DMS114 treated with DMSO at 0.1 percent for 48 hours (cell line): ENCODE measurements at regions not wholly inside any gene's neighbourhood (a gene's known extent, or its start where the extent isn't known, plus 50 kb on each side); places are given as distances from the start of the nearest gene placed in this dataset.
"Not testable (repeated sequence)": the region's sequence is repeated elsewhere in the genome, so short reads cannot be mapped to it uniquely, and the experiment has no call there.

Experiments
- DNase-seq: peaks from one replicate; lab custom pipeline; 2025; ENCODE audit not compliant: unreplicated experiment; lab: John Stamatoyannopoulos, UW

DNA sequence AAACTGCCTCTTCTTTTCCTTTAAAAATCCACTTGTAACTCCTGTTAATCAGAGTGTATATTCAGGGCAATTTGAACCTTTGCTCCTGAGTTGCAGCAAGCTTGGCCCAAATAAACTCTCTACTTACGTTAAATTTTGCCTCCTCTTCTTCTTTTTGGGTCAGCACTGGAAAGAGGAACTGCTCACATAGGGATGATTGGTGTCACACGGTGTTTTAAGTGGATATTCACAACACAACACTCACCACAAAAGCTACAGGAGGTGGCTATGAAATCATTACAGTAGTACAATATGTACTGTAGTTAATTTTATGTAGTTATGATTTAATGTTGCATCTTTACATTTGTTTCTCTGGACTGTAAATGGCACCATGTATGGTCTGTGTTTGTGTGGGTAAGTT, 96.8 kb upstream of the DOCK9 start:
- no peak for DNase-seq

GRCh38 chr13:99075268-99076191, 97.7 kb upstream of the DOCK9 start:
- no peak for DNase-seq

DNA sequence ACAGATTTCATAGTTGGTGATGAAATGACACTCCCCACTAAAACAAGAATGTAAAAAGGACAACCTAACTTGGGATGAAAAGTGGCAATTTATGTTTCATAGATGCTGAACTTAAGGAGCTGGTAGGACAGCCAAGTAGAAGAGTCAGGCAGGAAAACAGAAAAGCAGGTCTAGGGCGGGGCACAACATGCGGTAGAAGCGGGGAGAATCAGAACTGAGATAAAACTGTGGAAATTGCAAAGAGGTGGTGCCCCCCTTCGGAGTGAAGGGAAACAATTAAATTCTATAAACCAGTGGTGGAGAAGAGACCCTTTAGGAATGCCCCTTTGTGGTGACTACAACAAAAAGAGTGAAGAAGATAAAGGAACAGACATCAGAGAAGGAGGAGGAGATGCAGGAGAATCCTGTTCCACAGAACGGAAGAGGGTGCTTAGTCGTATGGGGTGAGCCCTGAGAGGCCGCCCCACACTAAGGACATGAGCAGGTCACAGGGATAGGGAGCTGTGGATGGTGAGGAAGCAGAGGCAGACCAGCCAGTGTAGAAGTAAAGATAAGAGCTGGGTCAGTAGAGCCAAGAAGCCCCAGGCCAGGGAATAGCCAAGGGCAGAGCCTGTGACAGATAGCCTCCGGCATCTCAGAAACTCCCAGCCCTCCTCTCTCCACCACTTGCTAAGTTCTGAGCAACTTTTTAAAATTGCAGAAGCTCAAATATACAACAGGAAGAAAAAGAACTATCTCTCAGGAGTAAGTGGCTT, 100.3 kb upstream of the DOCK9 start:
- DNase-seq: no peak

- DNase-seq: no peak
Observed at GRCh38 chr13:99080131-99080530, 102.3 kb upstream of the DOCK9 start.

- DNase-seq: no peak
Observed at GRCh38 chr13:99083981-99084380, 106.1 kb upstream of the DOCK9 start.

GRCh38 chr13:99085139-99085807, 107.4 kb upstream of the DOCK9 start:
- DNase-seq: no peak

DNA sequence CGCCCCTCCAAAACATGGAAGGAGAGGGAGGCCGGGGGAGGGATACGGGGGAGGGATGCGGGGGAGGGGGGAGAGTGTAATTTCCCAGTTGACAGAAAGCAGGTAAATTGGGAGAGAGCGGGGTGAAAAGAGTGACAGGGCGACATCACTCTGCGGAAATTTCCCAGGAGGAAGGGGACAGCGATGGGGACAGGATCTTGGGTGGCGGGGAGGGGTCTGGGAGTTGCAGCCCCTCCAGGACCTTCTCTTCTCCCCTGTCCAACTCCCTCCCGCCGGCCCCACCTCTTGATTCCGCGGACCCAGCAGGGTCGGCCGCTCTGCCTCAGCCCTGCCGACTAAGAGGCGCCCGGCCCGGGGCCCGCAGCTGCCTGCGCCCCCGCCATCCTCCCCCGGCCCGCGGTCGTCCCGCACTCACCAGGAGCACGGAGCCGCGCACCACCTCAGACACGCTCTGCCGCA, 108.0 kb upstream of the DOCK9 start:
- no peak for DNase-seq

GRCh38 chr13:99086267-99087097, 108.6 kb upstream of the DOCK9 start:
- DNase-seq: no peak

- DNase-seq: peak; percentile 64
Observed at GRCh38 chr13:99087098-99087953, 109.5 kb upstream of the DOCK9 start.

- no peak for DNase-seq
Observed at GRCh38 chr13:99087954-99088491, 110.2 kb upstream of the DOCK9 start.

GRCh38 chr13:99093997-99094396, 106.7 kb upstream of the UBAC2 start:
- no peak for DNase-seq

- DNase-seq: not testable (repeated sequence)
Observed at GRCh38 chr13:99101831-99102230, 98.8 kb upstream of the UBAC2 start.

- no peak for DNase-seq
Observed at GRCh38 chr13:99103536-99103935, 97.1 kb upstream of the UBAC2 start.

DNA sequence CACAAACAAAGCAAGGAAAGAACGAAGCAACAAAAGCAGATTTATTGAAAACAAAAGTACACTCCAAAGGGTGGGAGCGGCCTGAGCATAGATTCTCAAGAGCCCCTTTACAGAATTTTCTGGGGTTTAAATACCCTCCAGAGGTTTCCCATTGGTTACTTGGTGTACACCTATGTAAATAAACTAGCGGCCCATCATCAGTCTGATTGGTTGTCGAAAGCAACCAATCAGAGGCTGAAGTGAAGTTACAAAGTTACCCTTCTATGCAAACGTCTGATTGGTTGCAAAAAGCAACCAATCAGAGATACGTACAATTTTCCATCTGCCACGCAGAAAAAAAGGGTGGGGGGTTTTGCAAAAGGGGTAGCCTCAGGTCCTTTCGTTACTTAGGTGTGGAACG, 96.3 kb upstream of the UBAC2 start:
- no peak for DNase-seq

GRCh38 chr13:99105160-99105559, 95.5 kb upstream of the UBAC2 start:
- DNase-seq: no peak

DNA sequence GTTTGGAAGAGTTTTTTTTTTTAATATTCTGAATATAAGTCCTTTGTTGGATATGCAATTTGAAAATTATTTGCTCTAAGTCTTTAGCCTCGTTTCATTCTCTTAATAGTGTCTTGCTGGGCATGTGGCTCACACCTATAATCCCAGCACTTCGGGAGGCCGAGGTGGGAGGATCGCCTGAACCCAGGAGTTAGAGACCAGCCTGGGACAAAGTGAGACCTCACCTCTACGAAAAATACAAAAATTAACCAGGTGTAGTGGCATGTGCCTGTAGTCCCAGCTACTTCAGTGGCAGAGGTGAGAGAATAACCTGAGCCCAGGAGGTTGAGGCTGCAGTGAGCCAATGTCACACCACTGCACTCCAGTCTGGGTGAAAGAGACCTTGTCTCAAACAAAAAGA, 87.3 kb upstream of the UBAC2 start:
- no peak for DNase-seq

GRCh38 chr13:99118179-99118578, 82.5 kb upstream of the UBAC2 start:
- no peak for DNase-seq

DNA sequence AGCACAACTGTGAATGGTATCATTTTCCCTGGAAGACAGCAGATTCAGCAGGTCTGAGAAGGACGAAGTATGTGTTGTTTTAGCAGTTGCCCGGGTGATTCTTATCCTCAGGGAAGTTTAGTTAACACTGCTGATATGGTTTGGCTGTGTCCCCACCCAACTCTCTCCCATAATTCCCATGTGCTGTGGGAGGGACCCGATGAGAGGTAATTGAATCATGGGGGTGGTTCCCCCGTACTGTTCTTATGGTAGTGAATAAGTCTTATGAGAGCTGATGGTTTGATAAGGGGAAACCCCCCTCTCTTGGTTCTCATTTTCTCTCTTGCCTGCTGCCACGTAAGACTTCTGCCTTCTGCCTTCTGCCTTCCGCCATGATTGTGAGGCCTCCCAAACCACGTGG, 81.0 kb upstream of the UBAC2 start:
- DNase-seq: no peak

DNA sequence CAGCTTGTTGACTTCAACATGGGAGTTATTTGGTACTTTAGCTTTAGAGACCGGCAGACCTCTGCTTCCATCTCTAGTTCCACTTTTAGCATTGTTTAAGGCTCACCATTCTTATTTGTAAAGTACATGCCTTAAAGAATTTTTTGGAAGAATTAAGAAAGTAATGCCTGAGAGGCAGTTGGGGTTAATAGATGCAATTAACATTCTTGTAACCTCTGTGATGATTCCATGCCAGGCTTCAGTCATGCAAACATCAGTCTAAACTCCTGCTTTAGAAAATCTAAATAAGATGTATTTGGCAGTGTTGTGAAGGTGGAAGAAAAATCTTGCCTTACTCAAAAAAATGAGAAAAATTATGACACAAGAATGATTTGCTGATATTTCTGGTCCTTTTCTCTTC, 79.9 kb upstream of the UBAC2 start:
- DNase-seq: no peak

DNA sequence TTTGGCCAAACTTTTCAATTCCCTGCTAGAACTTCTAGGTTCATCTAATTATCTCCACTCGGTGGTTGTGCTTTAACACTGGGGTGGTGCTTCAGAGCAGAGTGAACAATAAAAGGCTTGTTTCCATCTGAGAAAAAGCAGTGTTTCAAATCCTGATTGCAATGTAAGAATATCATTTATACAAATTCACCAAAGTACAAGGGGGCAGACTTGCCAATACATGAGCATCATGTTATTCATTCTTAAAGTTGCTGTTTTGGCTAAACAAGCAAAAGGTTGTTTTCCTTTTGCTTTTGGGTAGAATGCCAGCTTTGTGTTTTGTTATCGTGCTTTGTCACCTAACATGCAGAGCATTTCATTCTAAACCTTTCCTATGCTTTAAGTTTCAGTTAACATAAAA, 78.5 kb upstream of the UBAC2 start:
- DNase-seq: no peak
